ENCODE measurements at regions not wholly inside any gene's neighbourhood (a gene's known extent, or its start where the extent isn't known, plus 50 kb on each side); places are given as distances from the start of the nearest gene placed in this dataset.

- Mint-ChIP-seq H3K36me3 (no peaks in the 10 kb centered on the region), H3K27ac (no peak overlapping the region), H3K27me3 (no peaks in the 10 kb centered on the region), H3K4me3 (no peak overlapping the region), H3K9me3 (peaks cover 0 to 2% (median 0%) of the 10 kb centered on the region in 8 donors), H3K4me1 (no peaks in the 10 kb centered on the region)
- Histone ChIP-seq H3K36me3 (ENCODE audit: insufficient read depth, low read length) (no peaks in the 10 kb centered on the region), H3K4me3 (ENCODE audit: low read length in 2 of 2) (no peak overlapping the region), H3K9me3 (ENCODE audit: control insufficient read depth in 1 of 2, low read length in 2 of 2) (no peaks in the 10 kb centered on the region), H3K27me3 (ENCODE audit: insufficient read depth, low read length) (no peaks in the 10 kb centered on the region), H3K27ac (ENCODE audit: low read depth, low read length) (no peak overlapping the region), H3K4me1 (ENCODE audit: insufficient read depth, low read length) (no peaks in the 10 kb centered on the region)
- CTCF ChIA-PET (ENCODE audit: partially characterized antibody), result no interaction called here
- intact Hi-C loops (cut with micrococcal nuclease), result no loop called here
- POLR2A ChIA-PET (ENCODE audit: partially characterized antibody), result no interaction called here
- no peak for DNase-seq
Observed at GRCh38 chr12:25767606-25768005, 190.9 kb upstream of the RASSF8 start.

- no peak overlapping the region for H3K27ac Mint-ChIP-seq
- peaks cover 0 to under 1% (median 0%) of the 10 kb centered on the region in 8 donors for H3K9me3 Mint-ChIP-seq
- no peaks in the 10 kb centered on the region for H3K27me3 ChIP-seq (ENCODE audit: insufficient read depth, low read length)
- ChIA-PET POLR2A (ENCODE audit: partially characterized antibody) (no interaction called here), CTCF (ENCODE audit: partially characterized antibody) (no interaction called here)
- no peak for DNase-seq
- intact Hi-C loops (cut with micrococcal nuclease), result no loop called here
- no peak overlapping the region for H3K27ac ChIP-seq (ENCODE audit: low read depth, low read length)
- H3K4me3 Mint-ChIP-seq, result no peak overlapping the region
- H3K4me1 Mint-ChIP-seq, result no peaks in the 10 kb centered on the region
- no peaks in the 10 kb centered on the region for H3K9me3 ChIP-seq (ENCODE audit: control insufficient read depth in 1 of 2, low read length in 2 of 2)
- H3K36me3 ChIP-seq (ENCODE audit: insufficient read depth, low read length), result no peaks in the 10 kb centered on the region
- H3K36me3 Mint-ChIP-seq, result no peaks in the 10 kb centered on the region
- H3K4me1 ChIP-seq (ENCODE audit: insufficient read depth, low read length), result no peaks in the 10 kb centered on the region
- H3K27me3 Mint-ChIP-seq, result no peaks in the 10 kb centered on the region
- H3K4me3 ChIP-seq (ENCODE audit: low read length in 2 of 2), result no peak overlapping the region
Observed at GRCh38 chr12:25768151-25768550, 190.3 kb upstream of the RASSF8 start.

GRCh38 chr12:25769082-25769945 is 189.2 kb upstream of the RASSF8 start:
- H3K27me3 Mint-ChIP-seq, result no peaks in the 10 kb centered on the region
- ChIA-PET POLR2A (ENCODE audit: partially characterized antibody) (no interaction called here), CTCF (ENCODE audit: partially characterized antibody) (no interaction called here)
- H3K4me3 Mint-ChIP-seq, result no peak overlapping the region
- H3K27ac ChIP-seq (ENCODE audit: low read depth, low read length), result no peak overlapping the region
- no peaks in the 10 kb centered on the region for H3K9me3 ChIP-seq (ENCODE audit: control insufficient read depth in 1 of 2, low read length in 2 of 2)
- H3K4me1 ChIP-seq (ENCODE audit: insufficient read depth, low read length), result no peaks in the 10 kb centered on the region
- intact Hi-C loops (cut with micrococcal nuclease), result no loop called here
- H3K36me3 Mint-ChIP-seq, result no peaks in the 10 kb centered on the region
- no peaks in the 10 kb centered on the region for H3K36me3 ChIP-seq (ENCODE audit: insufficient read depth, low read length)
- H3K4me3 ChIP-seq (ENCODE audit: low read length in 2 of 2), result no peak overlapping the region
- no peaks in the 10 kb centered on the region for H3K9me3 Mint-ChIP-seq
- no peaks in the 10 kb centered on the region for H3K27me3 ChIP-seq (ENCODE audit: insufficient read depth, low read length)
- H3K27ac Mint-ChIP-seq, result no peak overlapping the region
- DNase-seq, result no peak
- H3K4me1 Mint-ChIP-seq, result no peaks in the 10 kb centered on the region

GRCh38 chr12:25771041-25771440 is 187.4 kb upstream of the RASSF8 start:
- Mint-ChIP-seq H3K27ac (no peak overlapping the region), H3K4me3 (no peak overlapping the region), H3K4me1 (no peaks in the 10 kb centered on the region), H3K9me3 (no peaks in the 10 kb centered on the region), H3K27me3 (no peaks in the 10 kb centered on the region), H3K36me3 (no peaks in the 10 kb centered on the region)
- Histone ChIP-seq H3K36me3 (ENCODE audit: insufficient read depth, low read length) (no peaks in the 10 kb centered on the region), H3K9me3 (ENCODE audit: control insufficient read depth in 1 of 2, low read length in 2 of 2) (no peaks in the 10 kb centered on the region), H3K4me1 (ENCODE audit: insufficient read depth, low read length) (no peaks in the 10 kb centered on the region), H3K27ac (ENCODE audit: low read depth, low read length) (no peak overlapping the region), H3K27me3 (ENCODE audit: insufficient read depth, low read length) (no peaks in the 10 kb centered on the region), H3K4me3 (ENCODE audit: low read length in 2 of 2) (no peak overlapping the region)
- CTCF ChIA-PET (ENCODE audit: partially characterized antibody), result no interaction called here
- DNase-seq, result no peak
- intact Hi-C loops (cut with micrococcal nuclease), result no loop called here
- POLR2A ChIA-PET (ENCODE audit: partially characterized antibody), result no interaction called here

GRCh38 chr12:25771476-25771875 is 187.0 kb upstream of the RASSF8 start:
- H3K27ac Mint-ChIP-seq, result no peak overlapping the region
- Histone ChIP-seq H3K27ac (ENCODE audit: low read depth, low read length) (no peak overlapping the region), H3K4me3 (ENCODE audit: low read length in 2 of 2) (no peak overlapping the region), H3K9me3 (ENCODE audit: control insufficient read depth in 1 of 2, low read length in 2 of 2) (no peaks in the 10 kb centered on the region), H3K27me3 (ENCODE audit: insufficient read depth, low read length) (no peaks in the 10 kb centered on the region), H3K4me1 (ENCODE audit: insufficient read depth, low read length) (no peaks in the 10 kb centered on the region), H3K36me3 (ENCODE audit: insufficient read depth, low read length) (no peaks in the 10 kb centered on the region)
- CTCF ChIA-PET (ENCODE audit: partially characterized antibody), result no interaction called here
- POLR2A ChIA-PET (ENCODE audit: partially characterized antibody), result no interaction called here
- no peaks in the 10 kb centered on the region for H3K4me1 Mint-ChIP-seq
- H3K27me3 Mint-ChIP-seq, result no peaks in the 10 kb centered on the region
- no peak overlapping the region for H3K4me3 Mint-ChIP-seq
- intact Hi-C loops (cut with micrococcal nuclease), result no loop called here
- no peak for DNase-seq
- H3K36me3 Mint-ChIP-seq, result no peaks in the 10 kb centered on the region
- no peaks in the 10 kb centered on the region for H3K9me3 Mint-ChIP-seq

- Mint-ChIP-seq H3K4me1 (no peaks in the 10 kb centered on the region), H3K4me3 (no peak overlapping the region), H3K27ac (no peak overlapping the region), H3K36me3 (no peaks in the 10 kb centered on the region), H3K27me3 (no peaks in the 10 kb centered on the region), H3K9me3 (peaks cover 0 to 2% (median 0%) of the 10 kb centered on the region in 8 donors)
- H3K9me3 ChIP-seq (ENCODE audit: control insufficient read depth in 1 of 2, low read length in 2 of 2), result no peaks in the 10 kb centered on the region
- H3K27me3 ChIP-seq (ENCODE audit: insufficient read depth, low read length), result no peaks in the 10 kb centered on the region
- H3K4me3 ChIP-seq (ENCODE audit: low read length in 2 of 2), result no peak overlapping the region
- POLR2A ChIA-PET (ENCODE audit: partially characterized antibody), result no interaction called here
- no peak for DNase-seq
- H3K4me1 ChIP-seq (ENCODE audit: insufficient read depth, low read length), result no peaks in the 10 kb centered on the region
- H3K27ac ChIP-seq (ENCODE audit: low read depth, low read length), result no peak overlapping the region
- intact Hi-C loops (cut with micrococcal nuclease), result no loop called here
- no peaks in the 10 kb centered on the region for H3K36me3 ChIP-seq (ENCODE audit: insufficient read depth, low read length)
- CTCF ChIA-PET (ENCODE audit: partially characterized antibody), result no interaction called here
Observed at GRCh38 chr12:25775968-25776367, 182.5 kb upstream of the RASSF8 start.

- no peak for DNase-seq
- Mint-ChIP-seq H3K27ac (no peak overlapping the region), H3K9me3 (peaks cover 0 to 2% (median 0%) of the 10 kb centered on the region in 8 donors), H3K27me3 (peaks cover 0 to 2% of the 10 kb centered on the region in 2 donors), H3K4me3 (no peak overlapping the region), H3K4me1 (no peaks in the 10 kb centered on the region), H3K36me3 (no peaks in the 10 kb centered on the region)
- Histone ChIP-seq H3K27me3 (ENCODE audit: insufficient read depth, low read length) (no peaks in the 10 kb centered on the region), H3K4me1 (ENCODE audit: insufficient read depth, low read length) (no peaks in the 10 kb centered on the region), H3K27ac (ENCODE audit: low read depth, low read length) (no peak overlapping the region), H3K9me3 (ENCODE audit: control insufficient read depth in 1 of 2, low read length in 2 of 2) (no peaks in the 10 kb centered on the region), H3K36me3 (ENCODE audit: insufficient read depth, low read length) (no peaks in the 10 kb centered on the region), H3K4me3 (ENCODE audit: low read length in 2 of 2) (no peak overlapping the region)
- POLR2A ChIA-PET (ENCODE audit: partially characterized antibody), result no interaction called here
- intact Hi-C loops (cut with micrococcal nuclease), result no loop called here
- CTCF ChIA-PET (ENCODE audit: partially characterized antibody), result no interaction called here
Observed at GRCh38 chr12:25780771-25781170, 177.7 kb upstream of the RASSF8 start.
